COR-L47 (cell line): ENCODE measurements at regions not wholly inside any gene's neighbourhood (a gene's known extent, or its start where the extent isn't known, plus 50 kb on each side); places are given as distances from the start of the nearest gene placed in this dataset.
A peak's percentile ranks its signal among the peaks of the same experiment; 100 is the strongest.

Experiments
- DNase-seq: peaks from one replicate; lab custom pipeline; 2025; lab: John Stamatoyannopoulos, UW

DNA sequence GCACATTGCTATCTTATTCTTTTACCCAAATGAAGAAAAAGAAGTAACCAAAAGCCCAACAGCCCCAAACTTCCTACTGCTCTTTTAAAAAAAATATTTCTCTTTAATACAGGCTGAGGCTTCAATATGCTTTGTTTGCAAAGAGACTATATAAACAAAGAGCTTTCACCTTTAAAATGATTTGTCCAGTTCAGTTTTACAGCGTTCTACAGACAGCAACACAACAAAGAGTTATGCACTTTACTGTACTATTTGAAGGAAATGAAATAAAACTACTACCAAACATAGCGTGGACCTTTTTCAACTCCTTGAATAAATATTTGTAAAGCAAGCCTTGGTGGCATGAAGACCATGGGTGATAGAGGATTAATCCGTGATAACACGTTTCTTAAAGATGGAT is 151.2 kb downstream of the FGF9 start:
- no peak for DNase-seq

DNA sequence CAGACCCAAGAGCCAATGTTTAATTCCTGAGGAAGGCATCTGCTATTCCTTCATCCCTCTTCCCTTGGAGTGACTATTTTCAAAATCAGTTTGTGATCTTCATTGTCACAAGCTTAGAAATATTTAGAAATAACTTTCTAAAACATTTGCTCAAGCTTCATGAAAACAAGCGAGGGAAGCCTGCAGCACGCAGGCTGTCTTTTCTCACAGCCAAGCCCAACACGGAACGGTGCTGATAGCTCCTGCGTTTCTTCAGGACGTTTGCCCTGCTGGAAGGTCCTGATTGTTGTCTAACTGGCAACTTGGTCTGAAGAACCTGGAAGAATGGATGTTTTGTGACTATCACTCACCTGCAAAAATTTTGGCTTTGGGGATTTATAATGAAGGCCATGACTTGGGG is 152.5 kb downstream of the FGF9 start:
- DNase-seq = no peak

DNA sequence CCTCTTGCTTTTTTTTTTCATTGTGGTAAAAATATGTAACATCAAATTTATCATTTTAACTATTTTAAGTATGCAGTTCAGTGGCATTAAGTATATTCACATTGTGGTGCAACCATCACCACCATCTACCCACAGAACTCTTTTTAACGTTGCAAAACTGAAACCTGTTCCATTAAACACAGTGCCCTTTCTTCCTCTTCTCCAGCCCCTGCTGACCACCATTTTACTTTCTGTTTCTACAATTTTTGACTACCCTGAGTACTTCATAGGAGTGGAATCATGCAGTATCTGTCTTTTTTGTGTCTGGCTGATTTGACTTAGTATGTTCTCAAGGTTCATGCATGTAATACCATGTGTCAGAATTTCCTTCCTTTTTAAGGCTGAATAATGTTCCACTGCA is 153.1 kb downstream of the FGF9 start:
- no peak for DNase-seq

DNA sequence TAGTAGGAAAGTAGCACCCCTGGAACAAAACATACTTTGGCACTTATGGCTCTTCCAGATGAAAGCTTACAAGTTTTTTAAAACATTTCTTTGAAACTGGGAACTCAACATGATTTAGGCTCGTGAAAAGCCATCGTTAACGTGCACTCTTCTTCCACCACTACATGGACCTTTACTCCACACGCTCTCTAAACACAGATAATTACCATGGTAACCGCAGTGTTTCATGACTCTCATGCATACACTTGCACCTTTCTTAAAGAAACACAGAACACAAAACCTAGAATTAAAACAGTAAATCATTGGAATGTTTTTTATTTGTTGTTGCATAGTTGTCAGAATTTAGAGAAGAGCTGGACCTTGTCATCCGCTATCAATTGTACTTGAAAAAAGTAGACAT is 154.3 kb downstream of the FGF9 start:
- DNase-seq = no peak

DNA sequence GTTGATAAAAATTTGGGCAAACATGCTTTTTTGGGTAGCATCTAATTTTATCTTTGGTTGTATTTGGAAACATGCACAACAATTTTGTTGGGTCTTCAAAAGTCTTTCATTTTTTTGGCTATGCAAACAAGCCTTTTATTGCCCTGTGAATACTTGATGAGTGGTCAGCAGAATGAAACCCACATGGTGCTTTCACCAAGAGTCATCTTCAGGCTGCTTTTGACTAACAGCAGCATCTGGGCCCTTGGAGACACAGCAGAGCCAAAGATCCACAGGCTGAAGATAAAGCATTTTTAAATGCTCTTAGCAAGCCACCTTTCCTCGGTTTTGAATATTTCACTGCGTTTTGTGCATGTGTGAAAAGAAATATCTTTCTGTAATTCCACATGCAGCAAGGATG is 154.9 kb downstream of the FGF9 start:
- no peak for DNase-seq

DNA sequence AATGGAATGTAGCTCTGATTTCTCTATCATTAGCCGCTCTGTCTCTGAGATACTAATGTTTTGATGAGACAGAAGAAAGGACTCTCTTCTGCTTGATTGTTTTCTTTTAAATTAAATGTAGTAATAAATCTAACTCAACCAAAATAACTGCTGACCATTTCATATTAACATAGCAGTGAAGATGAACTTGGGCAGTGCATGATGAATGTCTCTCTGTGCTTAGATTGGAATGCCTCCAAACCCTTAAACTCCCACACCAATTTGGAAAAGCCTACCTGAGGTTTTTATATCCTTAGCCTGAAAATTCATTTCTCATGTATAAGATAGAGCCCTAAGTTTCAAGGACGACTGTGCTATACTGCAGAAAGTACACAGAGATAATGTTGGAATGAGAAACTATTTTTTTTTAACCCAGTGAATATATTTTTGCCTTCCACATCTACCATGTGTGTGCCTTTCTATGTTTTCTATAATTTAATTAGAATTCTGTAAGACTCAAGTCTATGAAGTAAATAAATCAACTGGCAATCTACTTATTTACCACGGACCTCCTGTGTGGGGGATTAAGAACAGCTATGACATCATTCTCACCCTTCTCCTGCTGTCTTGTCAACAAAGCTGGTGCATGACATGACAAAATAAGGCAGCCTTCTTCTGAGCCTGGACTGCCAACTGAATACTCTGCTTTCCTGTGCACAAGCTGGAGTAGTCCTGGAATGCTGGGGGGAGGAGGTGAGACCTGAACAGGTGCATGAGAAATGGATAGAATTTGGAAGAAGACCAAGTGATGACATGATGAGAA is 155.5 kb downstream of the FGF9 start:
- no peak for DNase-seq

DNA sequence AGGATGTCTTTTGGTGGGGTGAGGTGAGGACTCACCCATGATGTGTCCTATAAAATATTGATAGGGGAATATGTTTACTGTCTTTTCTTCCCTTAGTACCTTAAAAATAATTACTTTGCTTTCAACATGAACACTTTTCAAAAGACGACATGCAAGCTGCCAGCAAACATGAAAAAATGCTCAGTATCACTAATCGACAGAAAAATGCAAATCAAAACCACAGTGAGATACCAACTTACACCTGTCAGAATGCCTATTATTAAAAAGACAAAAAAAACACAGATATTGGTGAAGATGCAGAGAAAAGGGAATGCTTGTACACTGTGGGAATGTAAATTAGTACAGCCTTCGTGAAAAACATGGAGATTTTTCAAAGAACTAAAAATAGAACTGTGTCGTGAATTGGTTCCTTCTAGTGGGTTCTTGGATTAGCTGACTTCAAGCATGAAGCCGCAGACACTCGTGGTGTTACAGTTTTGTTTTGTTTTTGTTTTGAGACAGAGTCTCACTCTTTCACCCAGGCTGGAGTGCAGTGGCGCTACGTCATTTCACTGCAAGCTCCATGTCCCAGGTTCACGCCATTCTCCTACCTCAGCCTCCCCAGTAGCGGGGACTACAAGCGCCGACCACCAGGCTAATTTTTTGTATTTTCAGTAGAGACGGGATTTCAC is 160.9 kb downstream of the FGF9 start:
- DNase-seq = no peak

DNA sequence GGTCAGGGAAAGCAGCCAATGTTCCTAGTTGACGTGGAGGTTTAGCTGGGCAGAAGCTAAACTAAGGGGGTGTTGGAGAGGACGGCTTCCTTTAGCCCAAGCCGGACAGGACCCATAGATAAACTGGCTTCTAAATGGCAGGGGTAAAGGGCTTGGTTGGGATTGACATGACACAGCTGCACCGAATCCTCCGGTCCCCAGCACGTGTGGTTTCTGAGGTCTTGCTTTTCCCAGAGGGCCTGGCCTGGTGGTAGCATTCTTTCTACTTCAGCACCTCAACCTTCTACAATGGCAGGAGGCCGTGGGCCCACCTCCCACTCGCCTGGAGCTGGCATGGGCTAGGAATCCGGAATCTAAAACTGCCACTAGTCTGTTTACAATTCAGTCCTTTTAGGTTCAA is 163.0 kb downstream of the FGF9 start:
- no peak for DNase-seq

DNA sequence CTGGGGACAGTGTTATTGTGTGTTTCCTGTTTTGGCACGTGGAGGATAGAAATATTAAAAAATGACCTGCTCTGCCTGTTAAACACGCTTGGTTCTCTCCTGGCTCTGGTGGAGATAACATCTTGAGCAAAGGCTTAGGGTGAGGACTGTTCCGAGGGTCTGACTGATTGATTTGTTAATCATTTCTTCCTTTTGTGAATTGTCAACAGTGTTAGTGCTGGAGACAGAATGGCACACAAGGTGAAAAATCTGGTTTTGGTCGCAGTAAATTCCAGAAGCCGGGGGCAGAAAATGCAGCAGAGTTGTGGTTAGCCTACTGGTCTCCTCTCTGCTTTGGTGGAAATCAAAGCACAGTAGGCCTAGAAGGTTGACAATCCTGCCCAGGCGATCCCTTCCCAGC is 163.6 kb downstream of the FGF9 start:
- DNase-seq = no peak

DNA sequence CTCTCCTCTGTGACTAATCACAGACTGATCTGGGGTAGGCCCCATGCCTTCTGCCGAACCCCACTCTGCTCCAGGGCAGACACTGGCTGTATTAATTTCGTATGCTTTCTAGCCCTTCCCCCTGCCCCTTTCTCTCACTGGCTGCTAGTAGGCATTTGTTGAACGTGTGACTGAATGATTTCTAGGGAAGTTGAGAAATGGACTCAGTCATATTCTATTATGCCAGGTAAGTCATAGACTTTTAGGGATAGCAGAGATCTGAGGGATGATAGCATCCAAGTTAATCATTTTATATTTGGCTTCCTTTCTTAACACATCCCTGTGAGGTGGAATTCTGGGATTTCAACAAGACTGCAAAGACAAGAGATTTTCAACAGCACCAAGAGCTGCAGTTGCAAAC is 166.4 kb downstream of the FGF9 start:
- DNase-seq = no peak

DNA sequence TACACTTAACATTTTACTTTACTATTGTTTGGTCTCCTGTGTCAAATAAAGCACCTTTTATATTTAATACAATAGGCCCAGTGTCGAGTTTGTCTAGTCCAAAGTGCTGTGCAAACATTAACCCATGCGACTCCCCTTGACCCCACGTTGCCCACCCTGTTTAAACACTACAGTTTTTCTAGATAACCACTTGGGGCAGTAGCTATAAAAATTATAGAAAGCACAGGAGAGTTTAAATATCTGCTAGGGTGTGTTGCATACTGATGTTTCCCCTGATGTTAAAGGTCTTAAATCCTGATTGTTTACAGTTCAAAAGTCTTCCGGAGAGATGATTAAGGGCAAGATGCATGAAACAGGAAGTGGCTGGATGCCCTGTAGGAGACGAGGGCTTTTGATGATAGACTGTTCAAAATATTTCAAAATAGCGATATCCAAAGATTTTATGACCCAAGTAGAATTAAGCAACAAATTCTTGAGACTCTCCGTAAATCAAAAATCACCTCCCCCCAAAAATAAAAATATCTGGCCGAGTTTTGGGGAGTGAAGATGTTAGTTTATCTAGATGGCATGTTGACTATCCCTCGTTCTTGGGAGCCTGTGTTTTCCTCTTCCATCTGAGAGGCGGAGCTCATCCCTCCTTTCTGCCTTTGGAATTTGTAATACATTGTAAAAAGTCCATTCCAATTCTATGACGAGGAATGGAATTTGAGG is 167.1 kb downstream of the FGF9 start:
- no peak for DNase-seq

DNA sequence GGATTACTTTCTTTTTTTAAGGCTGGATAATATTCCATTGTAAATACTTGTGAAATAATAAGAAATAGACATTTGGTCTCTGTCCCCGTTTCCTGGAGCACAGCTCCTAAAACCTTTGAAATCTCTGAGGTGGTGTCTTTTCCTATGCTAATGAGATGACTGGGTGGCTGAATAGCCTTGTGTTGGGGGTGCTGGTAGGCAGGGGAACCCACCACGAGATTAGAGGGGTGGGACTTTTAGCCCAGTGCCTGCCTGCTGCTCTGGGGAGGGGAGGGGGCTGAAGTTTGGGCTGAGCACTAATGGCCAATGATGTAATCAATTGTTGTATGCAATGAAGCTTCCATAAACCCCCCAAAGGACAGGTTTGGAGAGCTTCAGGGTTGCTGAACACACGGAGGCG is 175.7 kb downstream of the FGF9 start:
- no peak for DNase-seq

DNA sequence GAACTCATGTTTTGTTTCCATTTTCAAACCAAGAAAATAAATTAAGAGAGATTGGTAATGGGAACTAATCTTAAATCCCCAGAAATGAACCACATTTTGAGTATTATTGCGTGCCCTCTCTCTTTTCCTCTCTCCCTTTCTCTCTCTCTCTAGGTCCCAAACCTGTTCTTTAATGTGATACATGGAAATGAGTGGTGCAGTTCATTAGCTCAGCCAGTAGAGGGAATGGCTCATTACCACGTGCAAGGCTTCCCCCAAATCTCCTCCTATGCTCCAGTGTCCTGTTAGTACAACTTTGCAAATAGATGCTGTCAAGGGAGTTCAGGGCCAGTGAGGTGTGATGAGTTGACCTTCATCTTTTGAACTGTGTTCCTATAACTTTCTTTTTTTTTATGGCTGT is 178.4 kb downstream of the FGF9 start:
- DNase-seq = peak; percentile 4

DNA sequence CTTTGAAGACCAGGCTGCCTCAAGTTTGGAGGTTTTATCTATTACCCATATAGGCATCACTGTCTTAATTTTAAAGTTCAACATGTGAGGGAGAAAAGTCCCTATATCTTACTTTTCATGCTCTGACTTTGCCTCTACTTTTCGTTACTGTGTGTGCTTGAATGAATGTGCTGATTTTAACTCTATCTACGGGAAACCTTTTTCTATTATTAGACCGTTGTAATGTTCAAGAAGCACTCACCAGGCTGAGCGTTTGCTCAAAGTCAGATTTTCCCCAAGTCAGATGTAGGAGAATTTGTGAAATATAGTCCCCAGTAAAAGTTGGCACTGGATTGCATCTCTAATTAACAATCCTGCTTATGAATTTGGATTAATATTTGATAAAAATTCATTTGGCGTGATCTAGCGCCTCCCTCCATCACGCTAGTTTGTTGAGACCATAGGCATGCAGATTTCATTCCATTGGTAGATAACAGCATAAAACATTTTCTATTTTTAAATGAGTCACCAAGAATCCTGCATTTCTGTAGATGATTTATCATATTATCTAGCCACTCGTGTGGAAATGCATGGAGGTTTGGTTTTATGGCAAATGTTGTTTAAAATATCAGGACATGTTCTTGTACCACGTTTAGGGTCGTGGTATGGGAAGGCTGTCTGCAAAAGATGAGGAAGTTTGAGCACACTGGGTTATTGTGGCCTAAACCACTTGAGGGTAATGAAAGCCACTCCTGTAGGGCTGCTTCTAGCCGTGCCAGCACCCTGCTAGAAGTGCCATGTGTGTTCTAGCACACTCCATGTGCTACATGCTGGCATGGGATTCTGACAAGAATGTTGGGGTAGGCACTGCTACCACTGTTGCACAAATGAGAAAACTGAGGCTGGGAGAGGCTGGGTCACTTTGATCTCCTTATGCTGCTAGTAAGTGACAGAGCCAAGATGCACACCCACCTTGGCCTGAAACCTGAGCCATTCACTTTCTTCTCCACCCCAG is 179.4 kb downstream of the FGF9 start:
- DNase-seq = no peak

DNA sequence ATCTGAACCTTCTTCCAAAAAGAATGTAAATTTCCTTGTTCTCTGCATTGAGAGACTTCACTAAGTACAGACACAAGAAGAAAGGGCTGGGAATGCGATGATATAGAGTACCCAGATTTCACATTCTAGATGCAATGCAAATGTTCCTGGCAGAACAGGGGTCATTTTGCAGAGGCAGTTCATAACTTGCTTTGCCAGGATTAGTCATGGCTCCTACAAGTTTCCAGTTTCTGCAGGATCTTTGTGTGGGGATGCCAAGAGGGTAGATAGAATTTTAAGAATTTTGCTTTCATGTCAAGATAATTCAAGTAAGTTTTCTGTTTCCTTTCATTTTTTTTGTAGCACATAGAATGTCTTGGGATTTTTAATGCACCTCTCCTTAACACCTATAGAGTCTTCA is 181.2 kb downstream of the FGF9 start:
- DNase-seq = no peak

DNA sequence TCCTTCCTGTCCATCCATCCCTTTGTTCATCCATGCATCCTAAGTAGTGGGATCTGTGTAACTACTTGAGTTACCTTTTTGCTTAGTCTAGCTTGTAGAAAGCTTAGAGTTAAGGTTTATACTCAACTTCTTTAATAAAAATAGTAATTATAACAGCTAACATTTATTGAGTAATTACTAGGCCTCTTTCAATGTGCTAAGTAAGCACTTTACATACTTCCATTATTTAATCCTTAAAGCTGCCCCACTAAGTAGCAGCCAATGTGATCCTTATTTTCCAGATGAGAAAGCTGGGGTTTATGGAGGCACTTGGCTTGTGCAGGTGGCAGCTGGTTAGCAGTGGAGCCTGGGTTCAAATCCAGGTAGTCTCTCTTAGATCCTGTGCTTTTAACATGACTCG is 182.9 kb downstream of the FGF9 start:
- no peak for DNase-seq

DNA sequence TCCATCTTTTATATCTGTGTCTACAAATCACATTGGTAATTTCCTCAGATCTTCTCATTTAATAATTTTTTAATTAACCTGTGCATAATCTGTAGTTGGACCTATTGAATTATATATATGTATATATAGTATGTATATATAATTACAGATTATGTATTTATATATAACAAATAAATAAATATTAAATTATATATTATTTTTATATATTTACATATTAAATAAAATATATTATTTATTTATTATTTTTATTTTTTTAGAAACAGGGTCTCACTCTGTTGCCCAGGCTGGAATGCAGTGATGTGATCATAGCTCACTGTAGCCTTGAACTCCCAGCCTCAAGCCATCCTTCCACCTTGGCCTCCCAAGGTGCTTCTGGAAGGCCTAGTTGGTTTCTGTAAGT is 197.9 kb downstream of the FGF9 start:
- no peak for DNase-seq

DNA sequence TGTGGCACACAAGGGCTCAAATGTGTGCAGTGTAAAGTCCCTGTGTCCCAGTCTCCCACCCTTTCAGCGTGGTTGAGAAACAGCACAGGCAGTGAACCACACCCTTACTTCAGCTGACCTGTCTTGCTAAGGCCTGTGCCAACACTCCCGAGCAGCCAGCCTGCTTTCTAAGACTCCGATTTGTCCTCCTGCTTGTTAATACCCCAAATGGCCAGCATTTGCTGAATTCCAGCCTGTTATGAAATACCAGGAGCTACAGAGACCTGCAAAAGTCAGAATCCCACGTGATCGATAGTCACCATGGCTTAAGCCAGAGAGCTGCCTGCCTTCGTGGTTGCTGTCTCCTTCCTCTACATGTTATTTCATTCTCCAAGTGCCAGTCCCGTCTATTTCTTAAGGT is 200.5 kb downstream of the FGF9 start:
- no peak for DNase-seq

DNA sequence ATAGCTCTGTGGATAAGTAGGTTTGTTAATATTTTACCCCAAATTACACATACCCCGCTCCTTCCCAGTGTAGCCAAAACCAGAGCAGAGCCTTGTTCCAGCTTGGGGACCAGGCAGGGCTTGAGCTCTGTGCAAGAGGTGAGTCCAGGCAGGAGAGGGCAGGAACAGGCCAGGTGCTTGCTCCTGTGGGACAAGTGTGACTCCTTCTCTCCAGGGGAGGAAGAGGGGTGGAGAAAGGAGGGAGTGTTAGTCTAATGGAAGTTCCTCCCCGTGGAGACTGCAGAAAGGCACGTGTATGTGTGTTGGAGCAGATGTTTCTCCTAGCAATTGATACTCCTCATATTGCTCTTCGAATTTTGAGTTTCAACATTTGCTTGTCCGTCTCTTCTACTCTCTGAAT is 201.0 kb downstream of the FGF9 start:
- DNase-seq = no peak

DNA sequence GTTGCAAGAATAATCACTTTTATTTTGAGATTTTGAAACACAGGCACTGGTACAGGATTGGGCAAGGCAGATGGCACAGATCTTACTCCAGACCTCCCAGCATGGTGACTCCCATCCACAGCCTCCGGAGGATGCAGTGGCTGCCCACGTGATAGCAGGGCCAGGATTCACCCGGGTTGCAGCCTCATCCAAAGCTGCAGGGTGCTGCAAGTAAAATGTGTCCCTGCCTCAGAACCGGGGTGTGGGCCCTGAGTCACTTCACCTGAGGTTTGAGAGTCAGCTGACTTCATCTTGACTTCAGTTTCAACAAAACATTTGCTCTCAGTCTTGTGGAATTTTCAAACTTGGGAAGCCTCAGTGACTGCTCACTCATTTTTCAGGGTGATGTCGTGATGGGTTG is 201.9 kb downstream of the FGF9 start:
- DNase-seq = no peak

DNA sequence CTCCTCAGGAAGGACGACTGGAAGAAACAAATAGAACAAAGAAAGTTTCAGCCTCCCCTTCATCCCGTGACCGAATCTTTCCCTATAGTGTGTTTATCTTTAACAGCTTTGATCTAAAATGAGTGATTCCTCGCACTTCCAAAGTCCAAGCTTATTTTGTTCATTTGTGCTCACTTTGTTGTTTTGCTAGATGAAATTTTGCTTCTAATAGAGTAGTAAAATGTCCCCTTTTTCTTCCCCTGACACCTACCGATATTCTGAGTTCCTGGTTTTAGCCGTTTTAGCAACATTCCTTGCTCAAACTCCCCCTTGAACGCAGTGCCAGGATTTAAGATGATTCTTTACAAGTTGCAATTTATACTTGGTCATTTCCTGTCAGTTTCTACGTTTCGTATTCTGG is 204.2 kb downstream of the FGF9 start:
- no peak for DNase-seq

DNA sequence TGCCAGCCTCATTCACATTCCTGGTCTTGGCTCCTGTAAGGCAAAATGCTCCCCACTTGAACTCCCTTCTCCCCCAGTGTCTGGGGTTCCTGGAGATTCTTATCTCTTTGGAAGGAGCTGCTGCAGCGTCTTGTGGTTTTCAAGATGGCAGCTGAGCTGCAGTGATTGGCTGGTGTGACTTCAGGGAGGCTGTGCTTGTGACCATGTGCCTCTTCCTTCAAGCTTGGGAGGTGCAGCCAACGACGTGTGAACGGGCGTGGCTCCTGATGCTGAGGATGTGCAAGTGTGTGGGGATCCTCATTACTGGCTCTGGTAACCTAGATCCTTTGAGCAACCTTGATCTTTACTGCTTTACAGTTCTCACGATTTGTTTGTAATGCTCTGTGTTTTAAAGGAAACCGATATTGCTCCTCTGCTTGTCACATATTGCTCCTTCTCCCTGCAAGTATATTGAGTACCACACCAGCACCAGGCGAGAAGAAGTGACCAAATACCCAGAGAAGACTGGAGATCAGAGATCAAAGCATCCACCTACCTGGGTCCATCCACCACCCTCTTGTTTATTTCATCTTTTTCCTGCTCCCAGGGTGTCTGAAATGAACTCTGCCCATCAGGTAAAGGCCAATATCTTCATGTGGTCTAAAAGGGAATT is 208.5 kb downstream of the FGF9 start:
- no peak for DNase-seq
